DMS 273 (cell line): ENCODE measurements at regions not wholly inside any gene's neighbourhood (a gene's known extent, or its start where the extent isn't known, plus 50 kb on each side); places are given as distances from the start of the nearest gene placed in this dataset.
"Not testable (repeated sequence)": the region's sequence is repeated elsewhere in the genome, so short reads cannot be mapped to it uniquely, and the experiment has no call there.

Experiments
- DNase-seq: peaks from one replicate; lab custom pipeline; 2025; ENCODE audit not compliant: unreplicated experiment; lab: John Stamatoyannopoulos, UW

DNA sequence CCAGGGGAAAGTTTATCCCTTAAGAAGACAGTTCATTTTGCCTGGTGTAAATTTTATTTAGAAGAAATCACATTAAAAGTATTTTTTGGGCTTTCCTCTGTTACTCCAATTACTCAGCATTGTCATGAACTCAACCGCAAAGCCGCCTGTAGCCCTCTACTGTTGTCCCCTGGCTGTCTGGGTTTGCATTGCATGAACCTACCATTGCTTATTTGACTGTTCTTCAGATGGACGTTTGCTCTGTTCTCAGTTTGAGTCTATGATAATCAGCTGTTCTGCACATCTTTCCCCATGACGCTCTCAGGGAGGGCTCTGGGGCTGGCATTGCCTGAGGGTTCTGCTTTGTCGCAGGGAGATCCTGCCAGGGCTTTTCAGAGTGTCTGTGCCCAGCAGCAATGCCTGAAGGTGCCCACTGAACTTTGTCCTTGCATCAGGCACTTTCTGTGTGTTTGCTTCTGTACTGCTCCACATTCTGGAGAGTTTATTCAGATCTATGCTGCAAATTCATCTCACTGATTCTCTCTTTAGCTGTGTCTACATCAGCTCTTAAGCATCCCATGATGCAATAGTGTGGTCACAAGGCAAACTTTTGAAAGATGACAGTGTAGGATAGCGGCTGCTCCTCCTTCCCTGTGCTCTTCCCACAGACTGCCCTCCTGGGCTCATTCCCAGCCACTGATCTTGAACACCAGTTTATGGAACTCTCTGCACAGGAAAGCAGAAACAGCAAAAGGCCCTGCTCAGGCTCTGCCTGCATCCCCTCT, 370.8 kb downstream of the TMEM121 start:
- DNase-seq: not testable (repeated sequence)

DNA sequence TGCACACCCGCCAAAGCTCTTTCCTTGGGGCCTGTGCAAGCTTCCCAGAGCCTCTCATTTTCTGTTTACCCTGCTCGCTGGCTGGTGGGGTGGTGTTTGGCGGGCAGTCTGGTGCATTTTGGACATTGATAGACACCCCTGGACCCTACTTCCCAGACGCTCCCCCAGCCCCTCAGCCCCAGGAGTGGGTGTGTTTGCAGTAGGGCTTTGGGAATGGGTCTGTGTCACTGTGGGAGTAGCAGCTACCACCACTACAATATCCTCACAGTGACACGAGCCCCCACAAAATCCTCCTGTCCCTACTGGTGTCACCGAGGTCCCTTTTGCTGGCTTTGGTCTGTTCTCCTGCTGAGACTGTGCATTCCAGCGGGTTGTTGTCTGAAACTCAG, 371.3 kb downstream of the TMEM121 start:
- no peak for DNase-seq

DNA sequence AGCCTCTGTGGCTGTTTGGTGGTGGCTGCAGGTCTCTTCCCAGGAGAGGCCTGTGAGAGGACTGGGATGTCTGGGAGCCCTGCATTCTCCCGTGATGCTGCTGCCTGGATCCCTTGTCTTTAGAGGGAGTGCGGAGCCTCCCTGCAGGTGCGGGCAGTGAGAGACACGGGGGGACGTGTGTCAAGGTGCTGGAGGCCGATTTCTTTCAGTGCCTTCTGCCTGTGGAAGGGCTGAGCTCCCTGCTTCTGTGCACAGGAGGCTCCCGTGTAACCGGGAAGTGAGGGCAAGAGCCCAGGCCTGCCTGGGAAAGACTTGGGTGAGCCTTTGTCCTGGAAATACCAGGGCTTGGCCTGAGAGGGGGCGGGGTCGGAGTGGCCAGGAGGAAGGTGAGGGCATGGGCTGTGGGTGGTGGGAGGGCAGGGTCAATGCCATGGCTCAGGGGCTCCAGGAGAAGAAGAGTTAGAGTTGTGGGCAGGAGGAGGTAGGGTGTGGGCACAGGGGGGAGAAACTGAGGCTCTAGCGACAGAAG, 372.2 kb downstream of the TMEM121 start:
- DNase-seq: no peak

DNA sequence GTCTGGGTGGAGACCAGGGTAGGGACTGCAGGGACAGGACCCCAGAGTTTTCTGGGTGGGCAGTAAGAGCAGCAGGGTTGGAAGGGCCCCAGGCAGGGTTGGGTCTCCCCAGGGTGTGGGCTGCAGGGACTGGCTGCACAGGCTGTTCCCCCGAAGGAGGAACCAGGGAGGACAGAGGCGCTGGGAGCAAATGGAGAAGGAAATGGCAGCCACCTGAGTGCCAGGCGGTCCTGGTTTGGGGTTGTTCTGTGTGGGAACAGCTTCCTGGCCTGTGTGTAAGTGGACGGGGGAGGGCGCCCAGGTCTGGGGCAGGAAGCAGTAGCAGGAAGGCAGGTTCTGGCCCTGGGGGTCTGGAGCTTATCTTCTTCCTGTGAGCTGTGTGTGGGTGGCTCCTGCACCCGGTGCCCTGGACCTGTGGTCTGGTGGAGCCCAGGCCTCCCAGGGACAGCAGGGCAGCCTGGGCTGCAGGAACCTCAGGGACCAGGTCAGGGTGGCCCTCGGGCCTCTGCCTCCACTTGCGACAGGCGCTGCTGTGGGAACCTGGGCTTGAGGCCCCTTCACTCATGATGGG, 372.8 kb downstream of the TMEM121 start:
- no peak for DNase-seq

GRCh38 chr14:105899657-105900397, 373.4 kb downstream of the TMEM121 start:
- no peak for DNase-seq

- no peak for DNase-seq
These were observed 374.2 kb downstream of the TMEM121 start for GRCh38 chr14:105900398-105901160.

GRCh38 chr14:105901226-105901625, 374.8 kb downstream of the TMEM121 start:
- no peak for DNase-seq

- no peak for DNase-seq
These were observed 375.9 kb downstream of the TMEM121 start for GRCh38 chr14:105902131-105902898.

- not testable (repeated sequence) for DNase-seq
These were observed 376.4 kb downstream of the TMEM121 start for GRCh38 chr14:105902899-105903165.

DNA sequence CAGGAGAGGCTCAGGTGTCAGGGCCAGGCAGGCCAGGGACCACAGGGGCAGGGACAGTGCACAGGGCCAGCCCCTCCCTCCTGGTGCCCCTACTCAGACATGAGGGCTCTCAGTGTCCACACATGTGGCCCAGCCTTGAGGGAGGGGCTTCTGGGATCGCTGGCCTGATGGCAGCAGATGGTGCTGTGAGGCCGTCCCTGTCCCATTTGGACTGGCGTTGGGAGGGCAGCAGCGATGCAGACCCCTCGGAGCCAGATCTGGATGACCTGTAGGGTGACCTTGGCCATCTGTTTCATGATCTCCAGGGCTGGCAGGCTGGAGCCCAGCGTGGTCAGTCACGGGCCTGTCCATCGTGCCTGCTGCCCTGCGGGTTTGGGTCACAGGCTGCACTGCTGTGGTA, 377.6 kb downstream of the TMEM121 start:
- DNase-seq: no peak

DNA sequence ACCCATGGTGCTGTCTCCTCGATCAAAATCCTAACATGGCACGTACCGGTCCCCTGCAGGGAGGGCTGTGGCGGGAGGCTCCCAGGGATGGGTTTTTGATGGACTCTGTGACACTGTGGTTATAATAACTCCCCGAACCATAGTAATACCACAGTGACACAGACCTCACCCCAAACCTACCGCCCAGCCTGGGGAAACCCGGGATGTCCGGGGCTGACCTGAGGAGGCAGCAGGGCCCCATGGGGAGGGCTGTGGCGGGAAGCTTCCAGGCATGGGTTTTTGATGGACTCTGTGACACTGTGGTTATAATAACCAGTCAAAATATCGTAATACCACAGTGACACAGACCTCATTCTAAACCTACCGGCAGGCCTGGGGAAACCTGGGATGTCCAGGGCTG, 378.0 kb downstream of the TMEM121 start:
- DNase-seq: no peak

- no peak for DNase-seq
These were observed 379.1 kb downstream of the TMEM121 start for GRCh38 chr14:105905456-105905855.

DNA sequence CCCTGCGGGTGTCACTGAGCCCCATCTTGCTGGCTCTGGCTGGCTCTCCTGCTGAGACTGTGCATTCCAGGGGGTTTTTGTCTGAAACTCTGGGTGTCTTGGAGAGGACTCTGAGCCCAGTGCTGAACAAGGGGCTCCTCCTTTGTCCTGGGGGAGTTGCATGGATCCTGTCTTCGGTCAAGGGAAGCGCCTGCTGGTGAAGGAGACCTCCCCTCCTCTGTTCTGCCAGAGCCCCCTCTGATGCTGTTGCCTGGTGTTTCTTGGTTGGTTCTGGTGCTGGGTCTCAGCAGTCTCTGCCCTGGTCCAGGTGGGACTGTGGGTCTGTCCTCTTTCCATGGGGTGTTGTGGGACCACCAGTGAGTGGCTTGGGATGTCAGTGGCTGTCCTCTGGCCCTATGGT, 380.9 kb downstream of the TMEM121 start:
- DNase-seq: no peak

DNA sequence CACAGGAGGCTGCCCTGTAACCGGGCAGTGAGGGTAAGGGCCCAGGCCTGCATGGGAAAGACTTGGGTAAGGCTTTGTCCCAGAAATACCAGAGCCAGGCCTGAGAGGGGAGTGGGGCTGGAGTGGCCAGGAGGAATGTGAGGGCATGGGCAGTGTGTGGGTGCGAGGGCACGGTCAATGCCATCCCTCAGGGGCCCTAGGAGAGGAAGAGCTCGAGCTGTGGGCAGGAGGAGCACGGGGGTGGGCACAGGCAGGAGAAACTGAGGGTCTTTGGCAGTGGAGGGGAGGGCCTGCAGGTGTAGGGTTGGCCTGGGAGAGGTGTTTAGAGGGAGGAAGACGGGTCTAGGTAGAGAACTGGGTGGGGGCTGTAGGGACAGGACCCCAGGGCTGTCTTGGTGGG, 381.6 kb downstream of the TMEM121 start:
- no peak for DNase-seq

DNA sequence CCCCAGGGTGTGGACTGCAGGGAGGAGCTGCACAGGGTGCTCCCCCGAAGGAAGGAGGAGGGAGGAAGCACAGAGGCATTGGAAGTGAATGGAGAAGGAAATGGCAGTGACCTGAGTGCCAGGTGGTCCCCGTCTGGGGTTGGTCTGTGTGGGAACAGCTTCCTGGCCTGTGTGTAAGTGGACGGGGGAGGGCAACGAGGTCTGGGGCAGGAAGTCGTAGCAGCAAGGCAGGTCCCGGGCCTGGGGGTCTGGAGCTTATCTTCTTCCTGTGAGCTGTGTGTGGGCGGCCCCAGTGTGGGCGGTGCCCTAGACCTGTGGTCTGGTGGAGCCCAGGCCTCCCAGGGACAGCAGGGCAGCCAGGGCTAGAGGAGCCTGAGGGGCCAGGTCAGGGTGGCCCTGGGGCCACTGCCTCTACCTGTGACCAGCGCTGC, 382.1 kb downstream of the TMEM121 start:
- no peak for DNase-seq

- no peak for DNase-seq
These were observed 382.9 kb downstream of the TMEM121 start for GRCh38 chr14:105909046-105909827.

- DNase-seq: not testable (repeated sequence)
These were observed 383.4 kb downstream of the TMEM121 start for GRCh38 chr14:105909828-105910120.

GRCh38 chr14:105910426-105910825, 384.0 kb downstream of the TMEM121 start:
- DNase-seq: no peak

- DNase-seq: no peak
These were observed 384.8 kb downstream of the TMEM121 start for GRCh38 chr14:105911006-105911847.
